NCI-H1694 treated with DMSO at 0.1 percent for 48 hours (cell line): ENCODE measurements at regions not wholly inside any gene's neighbourhood (a gene's known extent, or its start where the extent isn't known, plus 50 kb on each side); places are given as distances from the start of the nearest gene placed in this dataset.
"Not testable (repeated sequence)": the region's sequence is repeated elsewhere in the genome, so short reads cannot be mapped to it uniquely, and the experiment has no call there.

Experiments used
- DNase-seq: peaks from one replicate; lab custom pipeline; 2025; lab: John Stamatoyannopoulos, UW

- no peak for DNase-seq
Measured at GRCh38 chr2:131753640-131754561, 226.2 kb downstream of the CCDC74A start.

DNA sequence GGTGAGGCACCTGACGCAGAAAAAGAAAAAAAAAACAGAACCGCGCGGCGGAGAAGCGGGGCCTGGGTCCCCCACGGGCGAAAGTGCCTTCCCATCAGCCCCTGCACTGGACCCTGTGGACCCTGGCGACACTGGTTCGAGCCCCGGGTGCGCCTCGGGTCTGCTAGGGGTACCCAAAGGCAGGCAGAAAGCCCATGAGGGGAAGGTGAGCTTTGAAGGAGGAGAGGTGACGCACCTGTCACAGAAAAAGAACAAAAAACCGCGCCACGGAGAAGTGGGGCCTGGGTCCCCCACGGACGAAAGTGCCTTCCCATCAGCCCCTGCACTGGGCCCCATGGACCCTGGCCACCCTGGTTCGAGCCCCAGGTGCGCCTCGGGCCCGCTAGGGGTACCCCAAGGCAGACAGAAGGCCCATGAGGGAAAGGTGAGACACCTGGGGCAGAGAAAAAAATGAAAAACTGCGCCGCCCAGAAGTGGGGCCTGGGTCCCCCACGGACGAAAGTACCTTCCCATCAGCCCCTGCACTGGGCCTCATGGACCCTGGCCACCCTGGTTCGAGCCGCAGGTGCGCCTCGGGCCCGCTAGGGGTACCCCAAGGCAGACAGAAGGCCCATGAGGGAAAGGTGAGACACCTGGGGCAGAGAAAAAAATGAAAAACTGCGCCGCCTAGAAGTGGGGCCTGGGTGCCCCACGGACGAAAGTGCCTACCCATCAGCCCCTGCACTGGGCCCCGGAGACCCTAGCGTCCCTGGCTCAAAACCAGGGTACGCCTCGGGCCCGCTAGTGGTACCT, 227.4 kb downstream of the CCDC74A start:
- no peak for DNase-seq

DNA sequence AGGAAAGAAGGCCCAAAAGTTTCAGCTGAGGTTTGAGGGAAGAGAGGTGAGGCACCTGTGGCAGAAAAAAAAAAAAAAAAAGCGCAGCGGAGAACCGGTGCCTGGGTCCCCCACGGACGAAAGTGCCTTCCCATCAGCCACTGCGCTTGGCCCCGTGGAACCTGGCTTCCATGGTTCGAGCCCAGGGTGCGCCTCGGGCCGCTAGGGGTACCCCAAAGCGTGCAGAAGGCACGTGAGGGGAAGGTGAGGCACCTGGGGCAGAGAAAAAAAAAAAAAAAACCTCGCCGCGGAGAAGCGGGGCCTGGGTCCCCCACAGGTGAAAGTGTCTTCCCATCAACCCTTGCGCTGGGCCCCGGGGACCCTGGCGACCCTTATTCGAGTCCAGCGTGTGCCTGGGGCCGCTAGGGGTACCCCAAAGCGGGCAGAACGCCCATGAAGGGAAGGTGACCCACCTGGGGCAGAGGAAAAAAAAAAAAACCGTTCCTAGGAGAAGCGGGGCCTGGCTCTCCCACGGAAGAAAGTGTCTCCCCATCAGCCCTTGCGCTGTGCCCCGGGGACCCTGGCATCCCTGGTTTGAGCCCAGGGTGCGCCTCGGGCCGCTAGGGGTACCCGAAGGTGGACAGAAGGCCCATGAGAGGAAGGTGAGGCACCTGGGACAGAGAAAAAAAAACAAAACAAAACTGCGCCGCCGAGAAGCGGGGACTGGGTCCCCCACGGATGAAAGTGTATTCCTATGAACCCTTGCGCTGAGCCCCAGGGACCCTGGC, 228.6 kb downstream of the CCDC74A start:
- DNase-seq, result no peak

- DNase-seq, result not testable (repeated sequence)
Measured at GRCh38 chr2:131758941-131759340, 231.3 kb downstream of the CCDC74A start.

- DNase-seq, result not testable (repeated sequence)
Measured at GRCh38 chr2:131774955-131775555, 247.4 kb downstream of the CCDC74A start.

DNA sequence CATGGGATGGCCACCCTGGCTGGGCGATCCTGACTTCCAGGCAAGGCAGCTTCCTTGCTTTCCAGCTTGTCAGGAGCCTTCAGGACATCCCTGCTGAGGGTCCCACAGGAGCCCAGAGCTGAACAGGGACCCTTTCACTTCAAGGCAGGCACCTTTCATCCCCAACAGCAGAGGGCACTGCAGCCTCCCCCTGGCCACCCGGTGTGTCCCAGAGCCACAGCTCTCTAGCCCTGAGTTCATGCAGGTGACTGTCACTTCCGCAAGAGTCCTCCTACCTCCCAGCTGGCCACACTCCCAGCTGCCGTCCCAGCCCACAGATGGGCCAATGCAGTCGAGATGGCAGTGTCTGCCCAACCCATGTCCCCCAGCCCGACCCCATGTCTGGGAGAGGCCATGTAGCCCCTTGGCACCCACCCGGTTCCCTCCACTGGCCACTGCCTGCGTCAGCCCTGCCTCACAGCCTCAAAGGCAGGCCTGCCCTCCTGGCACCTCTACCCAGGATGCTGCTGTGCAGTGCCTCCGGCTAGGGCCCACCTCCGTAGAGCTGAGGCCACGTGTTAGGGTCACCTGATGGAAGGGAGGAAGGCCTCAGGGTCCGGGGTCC, 248.3 kb downstream of the CCDC74A start:
- DNase-seq, result not testable (repeated sequence)

GRCh38 chr2:131780446-131780845, 252.8 kb downstream of the CCDC74A start:
- DNase-seq, result not testable (repeated sequence)

- no peak for DNase-seq
Measured at GRCh38 chr2:131801210-131801744, 273.6 kb downstream of the CCDC74A start.

DNA sequence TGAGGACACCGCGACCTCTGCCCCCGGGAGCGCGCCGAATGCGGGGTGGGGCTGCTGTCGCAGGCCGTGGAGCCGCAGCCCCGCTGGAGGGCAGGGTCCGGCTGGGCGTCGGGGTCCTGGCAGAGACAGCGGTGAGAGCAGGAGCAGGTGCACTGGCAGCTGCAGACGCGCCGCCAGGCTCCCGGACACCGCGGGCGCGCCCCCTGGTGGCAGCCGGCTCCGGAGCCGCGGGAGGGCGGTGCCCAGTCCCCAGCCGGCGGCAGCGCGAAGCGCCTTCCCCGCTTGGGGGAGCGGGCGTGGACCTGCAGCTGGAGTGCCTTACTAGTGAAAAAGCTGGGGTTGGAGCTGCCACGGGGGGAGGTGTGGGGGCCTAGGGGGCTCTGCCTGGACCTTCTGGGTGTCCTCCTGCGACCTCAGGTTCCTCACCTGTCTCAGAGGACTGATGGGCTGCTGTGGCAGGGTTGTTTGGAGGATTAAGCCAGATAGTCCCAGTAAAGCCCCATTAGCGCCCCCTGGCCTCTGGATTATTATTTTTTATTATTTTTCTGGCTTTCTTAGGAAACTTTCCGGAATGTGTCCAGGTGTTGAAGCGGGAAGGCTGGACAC, 274.2 kb downstream of the CCDC74A start:
- peak; percentile 7 for DNase-seq

GRCh38 chr2:131802351-131802836, 274.7 kb downstream of the CCDC74A start:
- DNase-seq, result not testable (repeated sequence)

DNA sequence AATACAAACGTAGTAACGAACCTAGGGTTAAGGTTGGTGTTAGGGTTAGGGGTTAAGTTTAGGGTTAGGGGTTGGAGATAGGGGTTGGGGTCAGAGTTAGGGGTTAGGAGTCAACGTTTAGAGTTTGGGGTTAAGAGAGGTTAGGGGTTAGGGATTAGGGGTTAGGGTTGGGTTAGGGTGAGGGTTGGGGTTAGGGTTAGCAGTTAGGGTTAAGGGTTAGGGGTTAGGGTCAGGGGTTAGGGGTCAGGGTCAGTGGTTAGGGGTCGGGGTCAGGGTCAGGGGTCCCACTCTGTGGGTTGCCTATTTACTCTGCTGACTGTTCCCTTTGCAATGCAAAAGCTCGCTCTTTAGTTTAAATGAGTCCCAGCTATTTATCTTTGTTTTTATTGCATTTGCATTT, 275.5 kb downstream of the CCDC74A start:
- DNase-seq, result not testable (repeated sequence)

DNA sequence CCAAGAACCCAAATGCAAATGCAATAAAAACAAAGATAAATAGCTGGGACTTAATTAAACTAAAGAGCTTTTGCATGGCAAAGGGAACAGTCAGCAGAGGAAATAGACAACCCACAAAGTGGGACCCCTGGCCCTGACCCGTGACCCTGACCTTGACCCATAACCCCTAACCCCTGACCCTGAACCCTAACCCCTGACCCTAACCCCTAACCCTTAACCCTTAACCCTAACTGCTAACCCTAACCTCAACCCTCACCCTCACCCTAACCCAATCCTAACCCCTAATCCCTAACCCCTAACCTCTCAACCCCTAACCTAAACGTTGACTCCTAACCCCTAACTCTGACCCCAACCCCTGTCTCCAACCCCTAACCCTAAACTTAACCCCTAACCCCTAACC, 284.9 kb downstream of the CCDC74A start:
- not testable (repeated sequence) for DNase-seq

DNA sequence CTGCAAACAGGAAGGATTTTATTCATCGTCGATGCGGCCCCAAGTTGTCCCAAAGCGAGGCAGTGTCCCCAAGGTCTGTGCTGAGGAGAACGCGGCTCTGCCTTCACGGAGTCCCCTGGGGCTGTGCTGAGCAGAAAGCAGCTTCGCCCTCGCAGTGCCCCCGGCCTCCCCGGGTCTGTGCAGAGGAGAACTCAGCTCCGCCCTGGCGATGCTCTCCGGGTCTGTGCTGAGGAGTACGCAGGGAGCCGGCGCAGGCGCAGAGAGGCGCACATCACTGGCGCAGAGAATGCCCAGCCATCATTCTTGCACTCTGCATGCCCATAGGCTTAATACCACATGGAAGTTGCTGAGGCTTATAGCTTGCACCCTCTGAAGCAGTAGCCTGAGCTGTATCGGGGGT, 285.7 kb downstream of the CCDC74A start:
- DNase-seq, result not testable (repeated sequence)

DNA sequence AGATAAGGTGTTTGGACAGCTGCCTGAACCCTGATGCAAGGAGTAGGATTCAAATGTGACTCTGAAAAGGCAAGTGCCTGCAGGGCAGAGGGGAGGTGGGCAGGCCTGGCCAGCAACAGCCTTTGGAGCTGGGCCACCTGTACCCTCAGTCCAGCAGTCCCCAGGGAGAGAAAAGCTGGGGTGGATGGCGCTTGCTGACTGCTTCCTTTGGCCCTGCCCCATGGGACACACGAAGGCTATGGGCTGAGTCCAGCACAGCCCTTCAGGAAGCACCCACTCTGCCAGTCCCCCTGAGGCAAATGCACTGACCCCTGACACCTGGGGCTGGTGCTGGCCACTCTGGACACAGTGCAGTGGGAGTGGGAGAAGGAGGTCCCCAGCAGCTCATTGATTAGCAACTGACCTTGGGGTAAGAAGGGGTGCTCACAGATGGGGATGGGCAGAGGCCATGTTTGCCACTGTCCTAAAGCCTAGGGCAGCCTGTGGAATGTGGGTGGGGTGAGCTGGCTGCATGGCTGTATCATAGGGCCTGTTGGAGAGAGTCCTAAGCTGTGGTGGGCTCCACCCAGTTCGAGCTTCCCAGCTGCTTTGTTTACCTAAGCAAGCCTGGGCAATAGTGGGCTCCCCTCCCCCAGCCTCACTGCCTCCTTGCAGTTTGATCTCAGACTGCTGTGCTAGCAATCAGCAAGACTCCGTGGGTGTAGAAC, 290.7 kb downstream of the CCDC74A start:
- DNase-seq, result not testable (repeated sequence)

GRCh38 chr2:131822237-131822721, 294.6 kb downstream of the CCDC74A start:
- not testable (repeated sequence) for DNase-seq

GRCh38 chr2:131823058-131823457, 295.4 kb downstream of the CCDC74A start:
- DNase-seq, result not testable (repeated sequence)

GRCh38 chr2:131824986-131825385, 297.3 kb downstream of the CCDC74A start:
- DNase-seq, result not testable (repeated sequence)

DNA sequence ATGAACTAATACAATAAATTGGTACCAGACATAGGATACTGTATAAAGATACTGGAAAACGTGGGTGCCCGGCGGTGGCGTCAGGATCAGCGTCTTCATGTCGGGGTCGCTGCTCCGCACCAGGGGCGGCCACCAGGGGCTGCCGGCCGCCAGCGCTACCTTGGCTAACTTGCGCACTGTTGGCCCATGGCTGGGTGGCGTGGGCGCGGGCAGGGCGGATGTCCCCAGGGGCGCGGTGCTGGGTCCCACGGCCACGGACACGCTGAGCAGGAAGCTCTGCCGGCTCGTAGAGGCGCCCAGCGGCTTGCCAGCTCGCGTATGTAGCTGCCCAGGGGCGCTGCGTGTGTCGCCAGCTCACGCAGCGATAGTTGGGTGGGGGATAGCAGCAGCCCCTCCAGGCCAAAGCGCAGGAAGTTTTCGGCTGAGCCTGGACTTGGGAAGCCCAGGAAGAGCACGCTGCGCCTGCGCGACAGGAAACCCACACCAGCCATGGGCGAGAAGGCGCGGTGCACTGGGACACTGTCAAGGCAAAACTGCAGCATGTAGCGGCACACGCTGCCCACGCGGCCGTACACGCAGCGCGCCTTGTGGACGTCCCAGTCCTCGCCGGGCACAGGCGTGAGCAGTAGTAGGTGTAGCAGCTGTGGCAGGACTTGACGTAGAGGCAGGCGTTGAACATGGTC, 299.9 kb downstream of the CCDC74A start:
- no peak for DNase-seq

DNA sequence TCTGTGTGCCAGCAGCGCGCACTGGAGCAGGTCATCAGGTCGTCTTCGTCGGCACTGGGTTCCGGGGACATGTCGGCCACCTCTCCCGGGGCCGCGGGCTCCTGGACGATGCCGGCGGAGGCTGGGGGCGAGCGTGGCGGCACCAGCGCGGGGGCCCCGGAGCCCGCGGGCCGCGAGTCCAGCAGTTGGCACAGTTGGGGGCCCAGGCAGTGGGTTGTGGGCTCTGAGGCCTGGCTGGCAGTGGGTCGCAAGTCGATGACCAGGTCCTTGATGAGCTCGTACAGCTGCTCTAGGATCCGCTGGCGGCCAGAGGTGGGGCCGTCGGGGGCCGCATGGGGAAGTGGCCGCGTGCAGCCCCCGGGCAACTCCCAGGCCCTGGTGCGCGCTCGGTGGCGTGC, 300.5 kb downstream of the CCDC74A start:
- DNase-seq, result no peak
